ENCODE measurements at regions not wholly inside any gene's neighbourhood (a gene's known extent, or its start where the extent isn't known, plus 50 kb on each side); places are given as distances from the start of the nearest gene placed in this dataset.

DNA sequence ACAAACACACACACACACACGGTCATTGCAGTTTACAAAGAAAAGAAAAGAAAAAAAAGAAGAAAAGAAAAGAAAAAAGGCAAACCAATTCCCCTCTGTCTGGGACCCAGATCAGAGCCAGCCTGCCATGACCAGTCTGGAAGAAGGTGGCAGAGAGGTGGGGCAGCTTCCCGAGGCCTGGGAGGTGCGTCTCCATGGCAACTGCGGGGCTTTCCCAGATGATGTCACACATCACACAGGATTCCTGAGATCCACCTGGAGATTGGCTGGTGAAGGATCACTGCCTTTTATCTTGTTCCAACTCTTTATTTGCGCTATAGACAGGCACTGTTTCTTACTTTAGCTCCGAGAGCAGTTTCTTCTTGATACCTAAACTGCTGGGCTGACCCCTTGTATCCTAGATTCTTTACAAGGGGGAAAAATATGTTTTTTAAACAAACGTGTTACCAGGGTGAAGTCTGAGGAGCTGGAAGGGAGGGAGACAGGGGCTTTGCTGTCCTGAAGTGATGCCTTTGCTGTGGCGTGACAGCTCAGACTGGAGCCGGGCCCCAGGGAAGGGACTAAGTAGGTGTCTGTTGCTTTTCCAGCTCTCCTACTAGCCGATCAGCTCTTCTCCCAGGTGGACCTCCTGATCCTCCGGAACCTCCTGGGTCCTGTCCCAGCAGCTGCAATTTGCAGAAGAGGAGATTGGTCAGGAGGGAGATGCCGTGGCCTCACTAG is 298.5 kb downstream of the KLF6 start:
- TF ChIP-seq CTCF (IDR thresholded peaks at IDR 0.05; ENCODE audit: control insufficient read depth, extremely low read depth, insufficient read depth): no peak
- peak; percentile 87 for DNase-seq (ENCODE audit: low read depth)
- no peak overlapping the region for H3K4me3 ChIP-seq (ENCODE audit: low read depth, low read length)

- H3K4me3 ChIP-seq (ENCODE audit: low read depth, low read length): no peak overlapping the region
- DNase-seq (ENCODE audit: low read depth): no peak
- TF ChIP-seq CTCF (IDR thresholded peaks at IDR 0.05; ENCODE audit: control insufficient read depth, extremely low read depth, insufficient read depth): no peak
Observed at GRCh38 chr10:3485057-3485686, 299.8 kb downstream of the KLF6 start.

DNA sequence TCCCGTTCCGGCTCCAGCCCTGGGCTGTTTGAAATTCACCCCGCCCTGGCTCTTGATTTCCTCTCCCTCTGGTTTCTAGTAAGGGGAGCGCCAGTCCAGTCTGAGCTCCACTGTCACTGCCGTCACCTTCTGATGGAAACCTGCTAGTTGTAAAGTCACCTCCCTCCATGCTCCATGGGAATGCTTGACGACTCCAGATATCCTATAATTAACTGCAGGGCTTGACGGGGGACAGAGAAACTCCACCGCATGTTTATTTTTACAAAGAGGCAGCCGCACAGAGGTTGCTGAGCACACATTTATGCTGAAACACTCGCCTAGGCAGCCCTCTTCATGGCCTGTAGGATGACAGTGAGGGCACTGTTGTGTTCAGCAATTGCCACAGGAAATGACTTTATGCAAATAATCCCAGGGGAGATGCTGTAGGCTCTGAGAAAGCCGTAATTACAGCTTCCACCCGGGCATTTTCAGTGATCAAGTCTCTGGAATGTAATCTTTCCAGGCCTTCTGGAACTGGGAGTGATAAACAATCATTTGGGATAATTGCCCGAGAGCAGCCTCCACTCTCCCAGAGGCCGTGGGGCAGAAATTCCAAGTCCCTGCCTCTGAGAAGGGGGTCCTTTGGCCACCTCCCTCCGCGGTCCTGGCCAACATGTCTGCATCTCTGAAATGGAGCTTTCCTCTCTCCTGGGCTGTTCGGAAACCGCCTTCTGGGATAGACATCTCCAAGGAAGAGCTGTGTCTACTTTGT is 300.5 kb downstream of the KLF6 start:
- DNase-seq (ENCODE audit: low read depth): no peak
- no peak overlapping the region for H3K4me3 ChIP-seq (ENCODE audit: low read depth, low read length)
- no peak for TF ChIP-seq CTCF (IDR thresholded peaks at IDR 0.05; ENCODE audit: control insufficient read depth, extremely low read depth, insufficient read depth)

DNA sequence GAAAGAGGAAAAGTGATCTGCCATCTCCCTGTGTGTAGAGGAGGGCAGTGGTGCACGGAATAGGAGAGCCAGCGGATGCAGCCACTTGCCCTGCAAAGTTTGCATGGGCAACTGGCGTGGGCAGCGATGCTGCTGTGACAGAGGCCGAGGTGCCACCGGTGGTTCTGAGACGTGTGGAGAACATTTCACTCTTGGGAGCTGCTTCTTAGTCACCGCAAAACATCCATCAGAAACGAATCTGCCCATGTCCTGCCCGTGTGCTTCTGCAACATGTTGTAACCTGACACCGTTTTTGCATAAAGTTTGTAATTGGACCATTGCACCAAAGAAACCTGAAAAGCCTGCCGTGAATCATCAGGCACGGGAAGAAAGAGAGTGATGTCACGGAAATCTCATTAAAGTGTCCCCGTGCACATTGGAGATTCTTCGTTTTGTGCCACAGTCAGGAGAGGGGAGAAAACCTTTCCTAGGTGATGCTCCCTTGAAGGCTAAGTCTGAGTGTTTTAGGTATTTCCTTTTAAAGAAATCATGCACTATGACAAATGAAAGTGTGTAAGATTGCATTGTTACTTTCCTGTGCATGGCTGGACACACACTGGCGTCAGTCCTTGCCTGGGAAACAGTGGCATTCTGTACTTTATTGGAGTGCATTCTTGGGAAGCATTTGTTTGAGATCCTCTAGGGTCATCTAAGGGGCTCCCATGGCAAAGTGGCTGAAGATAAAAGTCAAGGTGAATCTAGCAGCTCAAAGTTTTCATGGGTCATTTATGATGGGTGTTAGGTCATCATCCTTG is 302.6 kb downstream of the KLF6 start:
- peak overlapping the region; percentile 28 for H3K4me3 ChIP-seq (ENCODE audit: low read depth, low read length)
- no peak for TF ChIP-seq CTCF (IDR thresholded peaks at IDR 0.05; ENCODE audit: control insufficient read depth, extremely low read depth, insufficient read depth)
- peak; percentile 94 for DNase-seq (ENCODE audit: low read depth)

- DNase-seq (ENCODE audit: low read depth): no peak
- H3K4me3 ChIP-seq (ENCODE audit: low read depth, low read length): no peak overlapping the region; the same call in 1 of the 2 replicates
- TF ChIP-seq CTCF (IDR thresholded peaks at IDR 0.05; ENCODE audit: control insufficient read depth, extremely low read depth, insufficient read depth): no peak
Observed at GRCh38 chr10:3481496-3481895, 303.5 kb downstream of the KLF6 start.

GRCh38 chr10:3480990-3481315 is 304.1 kb downstream of the KLF6 start:
- no peak for TF ChIP-seq CTCF (IDR thresholded peaks at IDR 0.05; ENCODE audit: control insufficient read depth, extremely low read depth, insufficient read depth)
- H3K4me3 ChIP-seq (ENCODE audit: low read depth, low read length): no peak overlapping the region
- DNase-seq (ENCODE audit: low read depth): no peak

All from LNCaP clone FGC (cell line).